Activated CD4-positive, alpha-beta T cell treated with anti-CD3 and anti-CD28 coated beads, Interleukin-2, amount 50 U/mL, for 16 hours (primary cell): ENCODE measurements at regions not wholly inside any gene's neighbourhood (a gene's known extent, or its start where the extent isn't known, plus 50 kb on each side); places are given as distances from the start of the nearest gene placed in this dataset.
"Not testable (repeated sequence)": the region's sequence is repeated elsewhere in the genome, so short reads cannot be mapped to it uniquely, and the experiment has no call there.

Experiments
- DNase-seq: peaks from one replicate; pipeline ENCODE4 v3.0.0-alpha.2; 2020

GRCh38 chr9:42931045-42931444, 747.6 kb downstream of the SPATA31A6 start:
- not testable (repeated sequence) for DNase-seq

GRCh38 chr9:42937583-42938235, 754.2 kb downstream of the SPATA31A6 start:
- DNase-seq: not testable (repeated sequence)

GRCh38 chr9:42947050-42947449, 763.6 kb downstream of the SPATA31A6 start:
- DNase-seq: not testable (repeated sequence)

- peak; percentile 7 for DNase-seq
Observed at GRCh38 chr9:42951239-42951638, 767.8 kb downstream of the SPATA31A6 start.

- not testable (repeated sequence) for DNase-seq
Observed at GRCh38 chr9:42965155-42965554, 781.7 kb downstream of the SPATA31A6 start.

GRCh38 chr9:42971872-42972271, 788.4 kb downstream of the SPATA31A6 start:
- not testable (repeated sequence) for DNase-seq

- DNase-seq: not testable (repeated sequence)
Observed at GRCh38 chr9:42974725-42975124, 791.3 kb downstream of the SPATA31A6 start.

GRCh38 chr9:42984761-42985160, 801.3 kb downstream of the SPATA31A6 start:
- not testable (repeated sequence) for DNase-seq
